GF-D8 (cell line): ENCODE measurements at regions not wholly inside any gene's neighbourhood (a gene's known extent, or its start where the extent isn't known, plus 50 kb on each side); places are given as distances from the start of the nearest gene placed in this dataset.

Experiments
- DNase-seq: peaks from one replicate; lab custom pipeline; 2025; lab: John Stamatoyannopoulos, UW

DNA sequence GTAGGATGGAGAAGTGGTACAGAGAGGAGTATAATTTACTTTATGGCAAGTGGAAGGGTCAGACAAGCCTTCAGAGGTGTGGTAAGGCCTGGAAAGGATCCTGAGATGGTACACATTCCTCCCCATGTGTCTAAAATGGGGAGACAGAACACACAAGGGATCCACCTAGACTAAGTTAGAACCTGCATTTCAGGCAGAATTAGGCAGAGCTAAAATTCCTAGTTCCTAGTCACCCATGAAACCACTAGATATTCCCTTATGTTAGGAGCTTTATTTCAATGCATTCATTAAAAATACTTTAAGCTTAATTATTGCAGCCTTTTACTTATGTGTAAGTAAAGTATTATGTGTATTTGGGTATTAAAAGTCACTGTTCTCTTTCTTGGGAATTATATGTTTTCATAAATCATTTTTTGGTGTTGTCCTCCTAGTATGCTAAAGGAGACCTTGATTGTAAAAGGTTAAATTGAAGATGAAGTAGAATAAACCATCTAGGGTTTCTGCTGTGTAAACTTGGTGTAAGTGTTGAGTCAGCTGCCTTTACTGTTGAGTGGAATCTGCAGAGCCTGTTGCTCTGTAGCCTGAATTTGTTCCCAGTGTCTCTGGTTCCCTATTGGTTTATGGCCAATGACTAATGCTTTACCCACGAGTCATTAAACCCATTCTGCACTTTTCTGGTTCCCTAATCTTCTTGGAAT, 423.2 kb downstream of the ATP23 start:
- no peak for DNase-seq

DNA sequence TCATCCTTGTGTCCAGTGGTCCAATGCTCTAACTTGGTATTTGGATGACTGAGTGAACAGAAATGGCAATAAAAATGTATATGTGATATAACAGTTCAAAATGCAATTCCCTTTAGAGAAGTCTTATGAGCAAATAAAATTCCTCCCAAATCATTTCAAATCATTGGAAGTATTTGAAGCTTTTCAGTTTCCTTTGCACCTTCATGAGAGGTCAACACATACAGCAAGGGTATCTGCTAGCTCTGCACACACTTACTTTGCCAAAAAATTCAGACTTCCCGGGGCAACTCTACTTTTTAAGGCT, 423.7 kb downstream of the ATP23 start:
- DNase-seq, result no peak

DNA sequence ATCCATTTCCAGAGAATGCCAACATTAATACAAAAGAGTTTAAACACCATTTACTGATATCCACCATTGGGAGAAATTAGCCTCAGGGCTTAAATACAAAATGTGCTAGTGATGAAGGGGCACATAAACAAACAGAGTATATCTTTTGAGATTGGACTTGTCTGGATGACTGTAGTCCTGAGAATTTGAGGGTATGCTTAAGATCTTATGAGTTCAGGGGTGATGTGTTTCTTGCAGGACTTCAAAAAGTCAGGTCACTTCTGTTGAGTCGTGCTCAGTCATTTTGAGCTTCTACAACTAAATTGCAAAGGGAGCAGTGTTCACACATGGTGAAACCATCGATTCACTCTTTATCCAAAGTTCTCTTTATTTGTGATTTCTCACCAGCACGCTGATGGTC, 425.7 kb downstream of the ATP23 start:
- no peak for DNase-seq

DNA sequence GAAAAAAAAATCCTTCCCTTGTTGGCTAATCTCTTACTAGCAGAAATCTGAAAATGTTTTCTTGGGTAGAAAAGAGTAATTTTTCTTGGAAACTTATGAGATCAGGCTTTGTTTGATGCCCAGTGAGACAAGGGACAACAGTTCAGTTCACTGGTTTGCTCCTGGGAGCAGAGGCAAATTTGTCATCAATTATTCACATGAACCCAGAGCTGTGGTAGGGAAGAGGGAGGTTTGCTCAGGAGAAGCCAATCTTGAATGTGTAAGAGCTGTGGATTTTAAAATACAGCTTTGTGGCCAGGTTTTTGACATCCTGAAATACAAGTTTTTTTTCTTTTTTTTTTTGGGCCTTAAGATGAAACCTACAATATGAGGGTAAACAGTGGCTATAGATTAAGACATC, 426.6 kb downstream of the ATP23 start:
- no peak for DNase-seq

DNA sequence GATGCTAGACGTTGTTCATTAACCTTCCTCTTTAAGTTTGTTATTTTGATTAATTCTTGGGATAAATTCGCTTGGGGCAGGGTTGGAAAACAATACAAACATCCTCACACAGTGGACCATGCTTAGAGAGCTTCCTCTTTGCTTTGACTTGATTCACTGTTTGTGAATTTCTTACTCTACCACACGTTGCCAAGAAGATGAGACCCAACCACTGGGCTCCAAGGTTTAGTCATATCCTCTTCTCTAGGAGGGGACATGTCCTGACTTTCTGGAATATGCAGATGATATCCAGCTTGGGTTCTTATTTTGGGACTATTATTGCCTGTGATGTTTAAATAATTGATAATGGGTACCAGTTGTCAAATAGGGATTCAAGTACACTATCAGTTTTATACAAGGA, 428.2 kb downstream of the ATP23 start:
- no peak for DNase-seq

GRCh38 chr12:58372298-58372697, 430.9 kb downstream of the ATP23 start:
- no peak for DNase-seq

- DNase-seq, result no peak
Observed at GRCh38 chr12:58378028-58378427, 436.7 kb downstream of the ATP23 start.

DNA sequence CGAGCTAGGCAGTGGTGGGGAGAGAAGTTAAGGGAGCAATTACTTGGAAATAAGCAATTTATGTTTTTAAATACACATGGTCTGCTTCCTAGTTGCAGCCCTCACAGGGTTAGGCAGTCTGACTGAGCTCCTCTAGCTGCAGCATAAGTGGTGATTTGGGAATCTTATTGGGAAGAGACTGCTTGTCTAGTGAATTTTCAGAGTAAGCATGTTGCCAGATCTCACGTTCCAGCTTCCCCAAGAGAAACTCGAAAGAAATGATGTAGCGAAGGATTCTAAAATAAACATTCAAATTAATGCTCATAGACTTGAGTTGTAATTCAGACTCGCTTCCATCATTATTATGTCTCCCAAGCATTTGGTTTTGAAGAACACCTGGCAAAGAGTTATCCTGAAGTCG, 440.2 kb downstream of the ATP23 start:
- DNase-seq, result no peak

DNA sequence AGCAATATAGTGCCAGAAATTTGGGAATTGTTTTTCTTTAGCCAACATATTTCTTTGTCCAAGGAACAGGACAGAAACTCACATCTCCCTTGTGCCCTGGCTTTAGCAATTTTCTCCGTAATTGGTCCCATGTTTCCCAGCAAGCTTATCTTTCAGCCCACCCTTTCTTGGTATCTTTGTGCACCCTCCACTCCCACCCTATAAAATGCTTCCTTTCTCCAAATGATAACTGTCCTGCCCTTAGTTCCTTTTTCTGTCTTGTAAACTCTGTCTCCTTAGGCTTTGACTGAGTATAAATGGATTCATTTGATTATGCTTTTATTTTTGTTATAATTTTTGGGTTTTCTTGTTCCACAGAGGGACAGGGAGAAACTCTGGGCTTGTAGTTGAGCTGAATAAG, 442.8 kb downstream of the ATP23 start:
- no peak for DNase-seq

DNA sequence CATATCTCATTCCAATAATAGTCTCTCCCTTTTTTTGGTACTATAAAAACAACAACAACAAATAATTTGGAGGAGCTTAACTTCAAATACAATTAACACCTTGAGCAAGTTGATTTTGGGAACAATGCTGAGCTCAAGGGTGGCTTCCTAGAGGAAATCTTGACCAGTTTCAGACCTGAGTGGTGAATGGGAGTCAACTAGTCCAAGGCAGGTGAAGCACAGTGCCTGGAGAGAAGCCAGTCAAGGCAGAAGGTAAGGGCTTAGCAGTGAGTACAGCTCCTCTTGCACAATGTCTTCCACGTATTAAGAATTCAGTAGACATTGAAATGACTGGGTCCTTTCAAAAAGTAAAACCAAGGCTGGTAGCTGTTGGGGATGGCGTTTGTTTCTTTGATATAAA, 444.8 kb downstream of the ATP23 start:
- DNase-seq, result no peak

DNA sequence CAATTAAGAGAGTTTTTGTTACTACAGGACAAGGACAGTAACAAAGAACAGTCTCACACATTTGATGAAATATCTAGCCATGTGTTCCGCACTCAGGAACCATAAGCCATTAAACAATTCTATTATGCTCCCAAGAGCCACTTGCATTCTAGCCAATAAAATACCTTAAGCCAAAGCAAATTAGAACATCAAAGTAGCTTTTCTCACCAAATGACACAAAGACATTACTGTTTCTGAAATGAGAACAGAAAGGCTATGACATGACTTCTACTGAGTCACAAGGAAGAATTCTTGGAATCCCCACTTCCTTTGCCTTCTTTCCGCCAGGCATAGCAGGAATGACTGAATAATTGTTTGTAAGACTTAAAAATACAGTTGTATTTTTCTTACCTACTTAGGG, 445.8 kb downstream of the ATP23 start:
- no peak for DNase-seq

DNA sequence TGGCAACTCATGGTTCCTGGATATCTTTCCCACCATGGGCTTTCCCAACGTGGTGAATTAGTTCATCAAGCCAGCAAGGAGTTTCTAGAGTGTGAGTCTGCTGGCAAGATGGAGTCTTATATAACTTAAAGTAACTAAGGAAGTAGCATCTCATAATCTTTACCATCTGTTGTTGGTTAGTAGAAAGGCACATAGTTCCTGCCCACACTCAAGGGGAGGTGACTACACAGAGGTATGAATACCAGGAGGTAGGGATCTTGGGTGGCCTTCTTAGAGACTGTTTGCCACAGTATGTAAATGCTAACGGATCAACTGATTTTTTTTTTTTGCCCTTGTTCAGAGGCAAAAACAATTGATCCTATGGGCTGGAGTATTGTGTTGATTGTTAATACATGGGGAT, 446.9 kb downstream of the ATP23 start:
- no peak for DNase-seq

- no peak for DNase-seq
Observed at GRCh38 chr12:58393152-58393551, 451.8 kb downstream of the ATP23 start.

DNA sequence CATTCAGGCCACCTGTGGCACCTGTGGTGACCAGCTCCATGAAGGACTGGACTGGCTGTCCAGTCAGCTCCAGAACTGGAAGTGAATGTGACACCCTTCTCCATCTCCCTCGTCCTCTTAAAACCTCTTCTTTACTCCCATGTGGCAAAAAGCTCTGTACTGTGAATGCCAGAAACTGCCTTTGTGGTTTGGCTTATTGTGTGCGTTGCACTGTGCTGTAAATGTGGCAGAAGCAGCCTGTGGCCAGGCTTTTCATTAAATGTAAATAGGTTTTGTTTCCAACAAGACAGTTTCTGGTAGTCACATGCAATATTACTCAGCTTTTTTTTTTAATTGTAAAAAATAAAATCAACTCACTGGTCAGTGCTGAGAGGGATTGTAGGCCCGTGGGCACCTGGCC, 453.7 kb downstream of the ATP23 start:
- DNase-seq, result no peak

- no peak for DNase-seq
Observed at GRCh38 chr12:58395470-58395869, 454.1 kb downstream of the ATP23 start.

DNA sequence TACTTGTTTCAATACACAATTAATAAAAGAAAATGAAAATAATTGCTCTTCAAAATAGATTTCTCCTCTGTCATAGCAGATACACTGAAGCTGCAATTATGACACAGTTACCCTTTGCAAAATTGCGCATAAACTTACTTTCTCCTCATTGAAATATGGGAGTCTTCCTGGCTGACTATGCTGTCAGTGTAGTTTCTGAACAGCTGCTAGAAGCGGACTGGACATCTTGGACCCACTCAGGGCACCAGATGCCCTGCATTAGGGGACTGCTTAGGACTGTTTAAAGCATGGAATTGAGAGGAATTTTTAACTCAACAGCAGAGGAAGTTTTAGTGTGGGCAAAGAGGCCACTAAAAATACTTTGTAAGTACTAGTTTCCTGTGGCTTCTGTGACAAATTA, 454.9 kb downstream of the ATP23 start:
- DNase-seq, result no peak

GRCh38 chr12:58405363-58405762, 464.0 kb downstream of the ATP23 start:
- no peak for DNase-seq

- DNase-seq, result no peak
Observed at GRCh38 chr12:58408516-58408915, 467.1 kb downstream of the ATP23 start.

GRCh38 chr12:58412461-58413060, 471.2 kb downstream of the ATP23 start:
- no peak for DNase-seq

- no peak for DNase-seq
Observed at GRCh38 chr12:58413794-58414193, 472.4 kb downstream of the ATP23 start.

GRCh38 chr12:58414398-58414871, 473.1 kb downstream of the ATP23 start:
- no peak for DNase-seq

DNA sequence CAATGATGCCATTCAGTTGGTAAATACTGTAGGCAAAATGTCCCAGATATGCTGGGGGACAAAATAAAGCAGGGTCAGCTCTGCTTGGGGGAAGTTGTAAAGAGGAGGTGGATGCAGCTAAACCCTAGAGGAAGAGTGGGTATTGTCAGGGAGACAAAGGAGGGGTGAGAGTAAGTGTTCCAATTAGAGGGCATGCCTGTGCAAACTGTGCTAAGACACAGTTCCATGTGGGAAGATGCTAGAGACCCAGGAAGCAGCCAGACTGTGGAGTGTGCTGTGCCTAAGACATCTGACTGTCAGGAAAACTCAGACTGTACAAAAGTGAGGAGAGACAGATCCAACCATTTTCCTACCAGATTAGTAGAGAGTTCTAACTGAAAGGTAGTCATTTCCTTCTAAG, 474.3 kb downstream of the ATP23 start:
- DNase-seq, result no peak

GRCh38 chr12:58416236-58416635, 474.9 kb downstream of the ATP23 start:
- DNase-seq, result no peak

DNA sequence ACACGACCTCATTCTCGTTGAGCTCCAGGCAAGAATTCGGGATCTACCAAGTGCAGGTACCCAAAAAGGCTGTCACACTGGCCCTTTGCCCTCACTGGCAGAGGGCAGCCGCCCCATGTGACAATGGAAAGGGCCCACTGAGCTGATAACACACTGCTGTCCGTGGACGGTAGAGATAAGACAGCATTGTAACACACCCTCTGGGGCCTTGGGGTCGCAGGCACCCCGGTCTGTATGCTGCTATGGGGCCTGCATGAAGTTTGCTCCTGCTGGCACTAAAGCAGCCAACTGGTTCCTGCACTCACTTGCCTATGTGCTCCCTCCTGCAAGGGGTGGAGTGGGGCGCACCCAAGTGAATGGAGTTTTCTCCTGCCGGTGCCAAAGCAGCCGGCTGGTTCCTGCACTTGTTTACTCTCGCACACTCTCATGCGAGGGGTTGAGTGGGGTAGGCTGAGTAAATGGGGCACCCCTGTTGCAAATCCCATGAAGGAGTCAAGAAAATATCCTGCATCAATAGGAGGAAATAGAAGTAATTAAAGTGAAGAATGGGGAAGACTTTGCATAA, 477.9 kb downstream of the ATP23 start:
- no peak for DNase-seq
